HEK293T (cell line): ENCODE measurements at regions not wholly inside any gene's neighbourhood (a gene's known extent, or its start where the extent isn't known, plus 50 kb on each side); places are given as distances from the start of the nearest gene placed in this dataset.
"Not testable (repeated sequence)": the region's sequence is repeated elsewhere in the genome, so short reads cannot be mapped to it uniquely, and the experiment has no call there.

Experiments used
- CTCF ChIA-PET: fragments of 350-600 bp; formaldehyde crosslinking; extraction: SDS; loops from one replicate; lab custom pipeline; 2021; ENCODE audit warnings: antibody characterized with exemption, inconsistent platforms; lab: Yijun Ruan, JAX
- POLR2A ChIA-PET: fragments of 350-600 bp; formaldehyde crosslinking; extraction: SDS; loops from one replicate; lab custom pipeline; 2020; ENCODE audit warnings: antibody characterized with exemption, inconsistent platforms; lab: Yijun Ruan, JAX
- DNase-seq: peaks from one replicate; pipeline ENCODE4 v3.0.0; 2012; ENCODE audit warnings: mixed read lengths; ENCODE audit errors: extremely low spot score
- ARNT ChIP-seq: fragments of 450-650 bp; IDR thresholded peaks from 2 replicates; pipeline ENCODE4 v1.6.1; 2017; ENCODE audit warnings: mild to moderate bottlenecking
- BHLHE40 ChIP-seq: fragments of 450-650 bp; IDR thresholded peaks from 2 replicates; pipeline ENCODE4 v1.6.1; 2016; ENCODE audit warnings: mild to moderate bottlenecking, moderate library complexity, borderline replicate concordance
- CTBP1 ChIP-seq: fragments of 450-650 bp; IDR thresholded peaks from 2 replicates; pipeline ENCODE4 v1.6.1; 2016; ENCODE audit warnings: borderline replicate concordance
- ELF4 ChIP-seq: fragments of 450-650 bp; IDR thresholded peaks from 2 replicates; pipeline ENCODE4 v1.6.1; 2017; ENCODE audit warnings: antibody characterized with exemption
- FOXA1 ChIP-seq: fragments of 450-650 bp; IDR thresholded peaks from 2 replicates; pipeline ENCODE4 v1.6.1; 2016; ENCODE audit warnings: mild to moderate bottlenecking
- FOXK2 ChIP-seq: fragments of 450-650 bp; IDR thresholded peaks from 2 replicates; pipeline ENCODE4 v1.6.1; 2016; ENCODE audit warnings: mild to moderate bottlenecking
- FOXM1 ChIP-seq: fragments of 450-650 bp; IDR thresholded peaks from 2 replicates; pipeline ENCODE4 v1.6.1; 2017; ENCODE audit warnings: mild to moderate bottlenecking, borderline replicate concordance
- HDGF ChIP-seq: fragments of 450-650 bp; IDR thresholded peaks from 2 replicates; pipeline ENCODE4 v1.6.1; 2017; ENCODE audit warnings: antibody characterized with exemption, borderline replicate concordance
- L3MBTL2 ChIP-seq: fragments of 450-650 bp; conservative IDR thresholded peaks from 2 replicates; pipeline ENCODE4 v1.6.1; 2016; ENCODE audit warnings: mild to moderate bottlenecking
- LEF1 ChIP-seq: fragments of 450-650 bp; IDR thresholded peaks from 2 replicates; pipeline ENCODE4 v1.6.1; 2017; ENCODE audit warnings: mild to moderate bottlenecking, borderline replicate concordance
- NFRKB ChIP-seq: fragments of 450-650 bp; IDR thresholded peaks from 2 replicates; pipeline ENCODE4 v1.6.1; 2016; ENCODE audit warnings: mild to moderate bottlenecking, moderate library complexity
- SP1 ChIP-seq: fragments of 450-650 bp; IDR thresholded peaks from 2 replicates; pipeline ENCODE4 v1.6.1; 2017
- SUZ12 ChIP-seq: fragments of 450-650 bp; IDR thresholded peaks from 2 replicates; pipeline ENCODE4 v1.6.1; 2016; ENCODE audit warnings: mild to moderate bottlenecking
- TARDBP ChIP-seq: fragments of 450-650 bp; IDR thresholded peaks from 2 replicates; pipeline ENCODE4 v1.6.1; 2016
- ZNF384 ChIP-seq: fragments of 450-650 bp; IDR thresholded peaks from 2 replicates; pipeline ENCODE4 v1.6.1; 2016
- TF ChIP-seq, protein P1 (sequence below): fragments of 450-650 bp; IDR thresholded peaks from 2 replicates; pipeline ENCODE4 v1.6.1; 2016

DNA sequence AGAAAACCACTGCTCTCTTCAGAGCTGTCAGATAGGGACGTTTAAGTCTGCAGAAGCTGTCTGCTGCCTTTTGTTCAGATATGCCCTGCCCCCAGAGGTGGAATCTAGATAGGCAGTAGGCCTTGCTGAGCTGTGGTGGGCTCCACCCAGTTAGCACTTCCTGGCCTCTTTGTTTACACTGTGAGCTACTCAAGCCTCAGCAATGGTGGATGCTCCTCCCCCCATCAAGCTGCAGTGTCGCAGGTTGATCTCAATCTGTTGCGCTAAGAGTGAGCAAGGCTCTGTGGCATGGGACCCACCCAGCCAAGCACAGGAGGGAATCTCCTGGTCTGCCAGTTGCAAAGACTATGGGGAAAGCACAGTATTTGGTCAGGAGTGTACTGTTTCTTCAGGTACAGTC is 59.2 kb upstream of the ZNF641 start:
- DNase-seq, POLR2A ChIA-PET, CTCF ChIA-PET: not testable (repeated sequence)

DNA sequence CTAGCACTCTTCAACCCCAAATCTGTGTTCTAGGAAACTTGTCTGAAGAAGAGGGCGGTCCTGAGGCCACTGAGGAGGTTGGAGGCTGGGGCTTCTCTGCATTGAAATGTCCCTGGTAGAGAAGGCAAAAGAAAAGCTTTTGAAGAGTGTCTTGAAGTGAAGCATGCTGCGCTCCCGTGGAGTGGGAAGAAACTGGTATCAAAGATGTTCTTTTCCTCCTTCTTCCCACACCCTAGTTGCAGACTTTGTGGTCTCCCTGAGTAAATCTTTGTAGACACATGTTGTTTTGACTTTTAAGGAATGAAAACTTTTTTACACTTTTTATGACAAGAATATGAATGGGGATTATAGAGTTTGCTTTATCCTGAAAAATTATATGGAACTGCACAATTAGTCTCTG is 59.0 kb upstream of the ANP32D start:
- TF ChIP-seq HDGF (no peak), LEF1 (no peak), FOXM1 (no peak), ARNT (no peak), L3MBTL2 (no peak), SUZ12 (no peak), FOXA1 (no peak), CTBP1 (no peak), ZNF384 (no peak), TARDBP (no peak), BHLHE40 (no peak), NFRKB (no peak), FOXK2 (no peak), SP1 (no peak)
- CTCF ChIA-PET, result interaction anchor here (0.6 kb wide), 1 partner anchor 192 kb away, joined by 3 read pairs; no protein-coding TSS in a partner anchor
- POLR2A ChIA-PET, result no interaction called here

DNA sequence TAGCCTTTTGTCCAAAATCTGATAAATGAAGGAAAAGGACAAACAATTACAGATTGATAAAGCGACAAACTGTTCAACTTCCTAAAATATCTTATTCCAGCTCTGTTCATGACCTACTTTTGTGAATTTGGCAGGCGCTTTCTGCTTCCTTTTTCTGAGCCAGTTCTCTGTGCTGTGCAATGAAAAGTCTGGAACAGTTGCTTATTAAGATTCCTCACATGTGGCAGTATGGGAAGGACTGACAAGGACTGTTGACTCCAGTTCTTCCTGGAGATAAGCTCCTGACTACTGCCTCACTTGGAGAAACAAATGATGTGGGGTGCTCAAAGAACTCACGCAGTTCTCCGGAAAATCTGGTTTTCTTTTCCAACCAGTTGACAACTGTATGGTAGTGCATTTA is 58.3 kb upstream of the ANP32D start:
- no peak for DNase-seq
- CTCF ChIA-PET, result interaction anchor here (0.6 kb wide), 1 partner anchor 193 kb away, joined by 3 read pairs; no protein-coding TSS in a partner anchor
- TF ChIP-seq LEF1 (no peak), TARDBP (no peak), SUZ12 (no peak), HDGF (no peak), FOXA1 (no peak)
- POLR2A ChIA-PET, result no interaction called here

More for the DNA sequence above, 59.0 kb upstream of the ANP32D start:
- no peak for DNase-seq

DNA sequence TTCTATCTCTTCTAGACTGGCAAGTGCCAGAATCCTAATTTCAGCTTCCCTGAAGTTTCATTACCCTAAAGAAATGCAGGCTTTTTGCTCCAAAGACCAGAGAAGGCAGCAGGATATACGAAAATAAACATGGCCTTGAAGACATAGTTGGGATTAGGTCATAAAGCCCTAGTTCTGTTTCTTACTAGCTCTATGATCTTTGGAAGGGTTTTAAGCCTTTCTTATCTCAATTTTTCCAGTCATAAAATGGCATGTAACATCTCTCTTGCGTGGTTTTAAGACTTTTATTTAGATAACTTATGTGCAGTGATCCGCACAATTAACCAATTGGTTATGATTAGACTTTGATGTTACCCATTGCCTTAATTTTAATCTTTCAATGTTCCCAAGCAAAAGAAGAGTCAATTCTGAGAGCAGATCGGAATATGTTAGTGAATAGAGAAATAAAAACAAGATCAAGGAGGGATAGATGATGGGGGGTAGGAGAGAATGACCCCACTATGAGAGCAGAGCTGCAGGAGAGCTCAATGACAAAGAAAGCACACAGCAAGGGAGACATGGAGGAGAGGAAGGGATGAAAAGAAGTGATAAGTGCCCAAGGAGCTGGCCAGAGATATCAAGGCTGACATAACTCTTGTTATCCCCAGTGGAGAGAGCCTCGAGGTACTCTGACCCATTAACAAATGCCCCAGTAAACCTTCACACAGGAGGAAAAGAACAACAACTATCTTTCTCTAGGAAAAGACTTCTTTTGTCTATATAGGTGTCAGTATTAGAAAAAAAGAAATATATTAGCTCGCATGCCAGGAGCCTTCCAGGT is 53.0 kb upstream of the ANP32D start:
- TF ChIP-seq SP1, result no peak
- no peak for TF ChIP-seq NFRKB
- TF ChIP-seq TARDBP, result no peak
- no peak for TF ChIP-seq CTBP1
- no peak for TF ChIP-seq LEF1
- TF ChIP-seq ZNF384, result no peak
- no peak for TF ChIP-seq HDGF
- TF ChIP-seq BHLHE40, result no peak
- no peak for TF ChIP-seq ELF4
- TF ChIP-seq, protein P1, sequence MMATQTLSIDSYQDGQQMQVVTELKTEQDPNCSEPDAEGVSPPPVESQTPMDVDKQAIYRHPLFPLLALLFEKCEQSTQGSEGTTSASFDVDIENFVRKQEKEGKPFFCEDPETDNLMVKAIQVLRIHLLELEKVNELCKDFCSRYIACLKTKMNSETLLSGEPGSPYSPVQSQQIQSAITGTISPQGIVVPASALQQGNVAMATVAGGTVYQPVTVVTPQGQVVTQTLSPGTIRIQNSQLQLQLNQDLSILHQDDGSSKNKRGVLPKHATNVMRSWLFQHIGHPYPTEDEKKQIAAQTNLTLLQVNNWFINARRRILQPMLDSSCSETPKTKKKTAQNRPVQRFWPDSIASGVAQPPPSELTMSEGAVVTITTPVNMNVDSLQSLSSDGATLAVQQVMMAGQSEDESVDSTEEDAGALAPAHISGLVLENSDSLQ, result no peak
- no peak for TF ChIP-seq FOXK2
- no peak for TF ChIP-seq ARNT
- no peak for TF ChIP-seq L3MBTL2
- TF ChIP-seq FOXA1, result no peak
- TF ChIP-seq SUZ12, result no peak
- no peak for TF ChIP-seq FOXM1
- no peak for DNase-seq
- CTCF ChIA-PET, result no interaction called here
- POLR2A ChIA-PET, result no interaction called here

DNA sequence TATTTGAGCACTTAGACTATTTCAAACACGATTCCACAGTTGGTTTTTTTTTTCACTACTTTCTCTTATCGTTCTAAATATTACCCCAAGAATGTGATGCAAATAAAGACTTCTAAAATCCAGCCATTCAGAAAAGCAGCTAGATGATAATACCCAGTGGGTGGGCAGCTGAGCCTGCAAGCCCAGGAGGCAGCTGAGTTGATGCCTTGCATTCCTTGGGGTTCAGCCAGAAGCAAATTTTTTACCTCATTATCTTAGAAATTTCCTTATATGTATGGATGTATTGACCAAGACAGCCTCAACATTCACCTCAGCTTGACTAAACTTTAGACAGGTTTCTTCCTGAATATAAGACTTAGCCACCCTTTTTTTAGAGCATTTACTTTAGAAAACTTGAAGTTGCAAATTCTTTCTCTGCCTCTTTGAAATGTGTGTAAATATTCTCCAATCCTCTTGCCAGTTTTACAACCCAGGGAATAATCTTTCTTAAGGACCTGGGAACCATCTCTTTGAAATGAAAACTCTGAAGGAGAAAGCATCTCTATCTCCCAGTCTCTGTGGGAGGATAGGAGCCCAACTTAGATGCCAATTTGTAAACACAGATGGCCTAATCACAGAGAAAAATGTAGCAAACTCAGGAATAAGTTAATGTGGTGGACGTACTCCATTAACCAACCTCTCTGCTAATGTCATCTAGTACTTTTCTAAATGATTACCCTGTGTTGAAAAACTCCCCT is 52.2 kb upstream of the ANP32D start:
- TF ChIP-seq CTBP1 (no peak), BHLHE40 (no peak)
- no peak for DNase-seq
- POLR2A ChIA-PET, result no interaction called here
- CTCF ChIA-PET, result interaction anchor here (0.6 kb wide), 1 partner anchor 701 kb away, joined by 3 read pairs; no protein-coding TSS in a partner anchor

DNA sequence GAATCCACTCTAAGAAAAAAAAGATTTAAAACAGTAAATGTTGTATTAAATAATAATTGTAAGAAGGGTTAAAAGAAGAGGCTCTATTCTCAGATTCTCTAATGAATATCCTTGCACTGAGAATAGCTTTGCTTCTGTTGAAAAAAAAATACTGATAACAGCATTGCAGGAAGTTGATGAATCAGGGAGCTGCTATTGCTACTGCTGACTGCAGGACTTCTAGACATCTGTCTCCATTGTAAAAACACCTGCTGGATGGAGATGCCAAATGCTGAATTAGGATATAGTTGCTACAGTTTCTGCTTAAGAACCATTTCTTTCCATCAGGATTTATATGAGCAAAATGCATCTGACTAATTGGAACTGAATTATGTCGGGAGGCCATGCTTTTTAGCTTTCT is 50.3 kb upstream of the ANP32D start:
- CTCF ChIA-PET, result no interaction called here
- DNase-seq, result no peak
- TF ChIP-seq SUZ12 (no peak), HDGF (no peak), BHLHE40 (no peak), ELF4 (no peak), FOXM1 (no peak), L3MBTL2 (no peak), LEF1 (no peak), CTBP1 (no peak), SP1 (no peak), NFRKB (no peak), FOXK2 (no peak), FOXA1 (no peak), ARNT (no peak), ZNF384 (no peak), TARDBP (no peak)
- TF ChIP-seq, protein P1, result no peak

More for the DNA sequence above, 50.3 kb upstream of the ANP32D start:
- POLR2A ChIA-PET, result no interaction called here
